T-cell (primary cell): ENCODE measurements at regions not wholly inside any gene's neighbourhood (a gene's known extent, or its start where the extent isn't known, plus 50 kb on each side); places are given as distances from the start of the nearest gene placed in this dataset.

ENCODE experiments used
- ATAC-seq, 4 experiments: fragments of 200-7000 bp in 3 of 4; fragments of 150-1000 bp in 1 of 4; cut with Tn5 transposase; replicated peaks in 1 of 4; 1 replicate in 3 of 4; 2 replicates in 1 of 4; pipeline ENCODE4 v1.10.0; 2021; ENCODE audit warnings: moderate library complexity in 3 of 4, mild to moderate bottlenecking in 2 of 4, moderate number of reproducible peaks in 1 of 4
- CTCF ChIA-PET, 2 donors: fragments of 300-600 bp; sonication (Branson Sonifier 250); formaldehyde crosslinking; loops; one replicate each; lab custom pipeline; 2022; ENCODE audit warnings: antibody characterized with exemption in 2 of 2; lab: Charles Lee
- POLR2A ChIA-PET, 2 donors: fragments of 300-600 bp; sonication (Branson Sonifier 250); formaldehyde crosslinking; loops; one replicate each; lab custom pipeline; 2022; ENCODE audit warnings: antibody characterized with exemption in 2 of 2; lab: Charles Lee
- DNase-seq, 35 experiments: peaks; one replicate each; pipeline versions ENCODE4 v3.0.0 to v3.0.0-alpha.2; 2013 to 2023
- H3K27ac ChIP-seq: one replicate; pipeline ENCODE4 v1.5.1; 2013; ENCODE audit warnings: low read length
- H3K27me3 ChIP-seq, 2 experiments: replicated peaks in 1 of 2; 1 replicate in 1 of 2; 2 replicates in 1 of 2; pipeline versions ENCODE4 v1.6.1 to v1.7.0; 2013; ENCODE audit warnings: low read length in 1 of 2, mixed read lengths in 1 of 2; ENCODE audit not compliant: control insufficient read depth in 2 of 2, insufficient read depth in 2 of 2; ENCODE audit errors: extremely low read depth in 1 of 2
- H3K36me3 ChIP-seq, 2 donors: 1 replicate in 1 of 2; 2 replicates in 1 of 2; pipeline versions ENCODE4 v1.6.1 to v1.7.0; 2013; ENCODE audit warnings: low read length in 1 of 2; ENCODE audit not compliant: control insufficient read depth in 2 of 2, insufficient read depth in 1 of 2; ENCODE audit errors: extremely low read depth in 1 of 2
- H3K4me1 ChIP-seq, 2 experiments: 1 replicate in 1 of 2; 2 replicates in 1 of 2; pipeline versions ENCODE4 v1.6.1 to v1.7.0; 2013; ENCODE audit warnings: low read length in 2 of 2, mixed read lengths in 1 of 2; ENCODE audit not compliant: insufficient read depth in 2 of 2, control insufficient read depth in 1 of 2; ENCODE audit errors: extremely low read depth in 1 of 2
- H3K4me3 ChIP-seq, 2 donors: 1 replicate in 1 of 2; 2 replicates in 1 of 2; pipeline versions ENCODE4 v1.5.1 to v1.7.0; 2013; ENCODE audit warnings: mild to moderate bottlenecking in 2 of 2, low read length in 1 of 2, moderate library complexity in 1 of 2; ENCODE audit not compliant: control insufficient read depth in 1 of 2; ENCODE audit errors: extremely low read depth in 1 of 2
- H3K9me3 ChIP-seq: 2 replicates; pipeline ENCODE4 v1.7.0; 2013
- H3K27ac Mint-ChIP-seq, 2 donors: one replicate each; pipeline ENCODE4 v1.8.0; 2020 to 2021; ENCODE audit warnings: mild to moderate bottlenecking in 2 of 2, mixed read lengths in 2 of 2
- H3K27me3 Mint-ChIP-seq, 2 donors: one replicate each; pipeline ENCODE4 v1.8.0; 2021 to 2022; ENCODE audit warnings: mixed read lengths in 2 of 2
- H3K36me3 Mint-ChIP-seq: one replicate; pipeline ENCODE4 v1.8.0; 2021; ENCODE audit warnings: mixed read lengths
- H3K4me1 Mint-ChIP-seq, 3 donors: one replicate each; pipeline ENCODE4 v1.8.0; 2020 to 2022; ENCODE audit warnings: mixed read lengths in 3 of 3, mild to moderate bottlenecking in 1 of 3
- H3K4me3 Mint-ChIP-seq, 3 donors: one replicate each; pipeline ENCODE4 v1.8.0; 2020 to 2022; ENCODE audit warnings: mild to moderate bottlenecking in 3 of 3, mixed read lengths in 3 of 3, moderate library complexity in 3 of 3
- H3K9me3 Mint-ChIP-seq, 3 donors: one replicate each; pipeline ENCODE4 v1.8.0; 2020 to 2022; ENCODE audit warnings: mixed read lengths in 3 of 3
- whole genome bisulfite sequencing: methylation state at CpG from one replicate; pipeline ENCODE4 v1.1.5; 2013; ENCODE audit warnings: missing lambda C conversion rate; ENCODE audit not compliant: insufficient coverage; 5-methylcytosine and 5-hydroxymethylcytosine counted together

DNA sequence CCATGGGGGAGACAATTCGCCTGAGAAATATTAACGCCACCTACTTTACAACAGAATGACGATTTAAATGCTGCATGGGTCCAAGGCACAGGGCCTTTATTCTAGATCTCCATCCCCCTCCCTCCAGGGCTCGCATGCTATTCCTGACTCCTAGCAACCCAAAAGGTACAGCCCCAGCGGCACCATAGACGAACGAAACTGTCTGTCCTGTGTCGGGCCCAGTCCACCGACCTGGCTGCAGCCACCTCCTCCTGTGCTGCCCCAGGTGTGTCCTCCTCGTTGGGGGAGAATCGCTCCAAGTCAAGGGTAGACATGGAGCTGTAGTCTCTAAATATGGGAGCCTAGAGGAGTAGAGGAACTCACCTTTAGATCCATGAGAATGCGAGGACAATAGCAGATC, 196.5 kb downstream of the TOMM20 start:
- 98% methylated on average over 7 of the region's 12 CpGs for WGBS
- Mint-ChIP-seq H3K27ac (no peak overlapping the region), H3K36me3 (no peaks in the 10 kb centered on the region), H3K4me3 (no peak overlapping the region), H3K9me3 (no peaks in the 10 kb centered on the region), H3K4me1 (peaks cover 27 to 37% (median 34%) of the 10 kb centered on the region in 3 donors), H3K27me3 (no peaks in the 10 kb centered on the region)
- DNase-seq: no peak
- CTCF ChIA-PET: no interaction called here
- Histone ChIP-seq H3K27me3 (no peaks in the 10 kb centered on the region), H3K4me1 (peaks cover 25 to 32% of the 10 kb centered on the region in 2 experiments), H3K27ac (no peak overlapping the region), H3K4me3 (no peak overlapping the region), H3K36me3 (no peaks in the 10 kb centered on the region), H3K9me3 (no peaks in the 10 kb centered on the region)
- ATAC-seq: no peak
- POLR2A ChIA-PET: no interaction called here

DNA sequence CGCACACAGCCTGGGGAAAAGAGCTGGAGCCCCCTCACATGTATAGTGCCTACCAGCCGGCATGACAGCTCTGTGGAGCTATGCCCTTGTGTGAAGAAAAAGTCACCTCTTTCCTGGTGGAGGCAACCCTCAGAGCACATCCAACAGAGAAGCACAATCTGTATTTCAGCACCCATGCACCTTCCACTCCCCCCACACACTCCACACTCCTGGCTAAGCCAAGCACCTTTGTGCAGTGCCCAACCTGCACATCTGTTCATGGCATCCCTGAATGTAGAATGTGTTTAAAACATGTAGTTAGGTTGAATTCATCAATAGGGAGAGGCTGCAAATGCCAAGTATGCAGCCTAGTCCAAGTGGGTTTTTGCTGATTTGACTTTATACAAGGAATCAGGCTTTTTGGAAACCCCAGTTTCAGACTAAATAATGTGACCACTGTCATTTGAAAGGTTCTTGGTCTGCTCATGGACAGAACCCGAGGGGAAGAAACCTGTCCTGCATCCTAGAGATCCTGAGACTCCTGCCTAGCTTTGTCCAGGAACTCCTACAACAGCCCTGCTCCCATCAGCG, 197.1 kb downstream of the TOMM20 start:
- Histone ChIP-seq H3K27ac (no peak overlapping the region), H3K4me1 (peaks cover 31 to 38% of the 10 kb centered on the region in 2 experiments), H3K36me3 (no peaks in the 10 kb centered on the region), H3K27me3 (no peaks in the 10 kb centered on the region), H3K9me3 (no peaks in the 10 kb centered on the region), H3K4me3 (no peak overlapping the region)
- 100% methylated on average over 2 of the region's 4 CpGs for WGBS
- Mint-ChIP-seq H3K27me3 (no peaks in the 10 kb centered on the region), H3K4me1 (peaks cover 33 to 43% (median 40%) of the 10 kb centered on the region in 3 donors), H3K36me3 (no peaks in the 10 kb centered on the region), H3K9me3 (no peaks in the 10 kb centered on the region), H3K27ac (no peak overlapping the region), H3K4me3 (no peak overlapping the region)
- ChIA-PET POLR2A (interaction anchor here in 1 of 2 donors (0.6 kb wide), 1 partner anchor 31 kb away, joined by 3 read pairs; no protein-coding TSS in a partner anchor), CTCF (no interaction called here)
- no peak for ATAC-seq
- DNase-seq: no peak

- Mint-ChIP-seq H3K36me3 (no peaks in the 10 kb centered on the region), H3K9me3 (no peaks in the 10 kb centered on the region), H3K4me3 (no peak overlapping the region), H3K27ac (peak overlapping the region in 1 of 2 donors; percentile 1), H3K4me1 (peaks cover 48 to 59% (median 51%) of the 10 kb centered on the region in 3 donors), H3K27me3 (no peaks in the 10 kb centered on the region)
- Histone ChIP-seq H3K36me3 (no peaks in the 10 kb centered on the region), H3K27ac (no peak overlapping the region), H3K9me3 (no peaks in the 10 kb centered on the region), H3K4me3 (no peak overlapping the region), H3K4me1 (peaks cover 35 to 54% of the 10 kb centered on the region in 2 experiments), H3K27me3 (no peaks in the 10 kb centered on the region)
- ChIA-PET POLR2A (interaction anchor here in 1 of 2 donors (0.6 kb wide), 1 partner anchor 73 kb away, joined by 5 read pairs; no protein-coding TSS in a partner anchor), CTCF (interaction anchor here in 1 of 2 donors (0.7 kb wide), 1 partner anchor 334 kb away, joined by 3 read pairs; no protein-coding TSS in a partner anchor)
- no peak for ATAC-seq
- no peak for DNase-seq
- WGBS: no CpG with 5 or more reads among the region's 3 CpGs
Measured at GRCh38 chr1:234929369-234929768, 199.3 kb downstream of the TOMM20 start.

DNA sequence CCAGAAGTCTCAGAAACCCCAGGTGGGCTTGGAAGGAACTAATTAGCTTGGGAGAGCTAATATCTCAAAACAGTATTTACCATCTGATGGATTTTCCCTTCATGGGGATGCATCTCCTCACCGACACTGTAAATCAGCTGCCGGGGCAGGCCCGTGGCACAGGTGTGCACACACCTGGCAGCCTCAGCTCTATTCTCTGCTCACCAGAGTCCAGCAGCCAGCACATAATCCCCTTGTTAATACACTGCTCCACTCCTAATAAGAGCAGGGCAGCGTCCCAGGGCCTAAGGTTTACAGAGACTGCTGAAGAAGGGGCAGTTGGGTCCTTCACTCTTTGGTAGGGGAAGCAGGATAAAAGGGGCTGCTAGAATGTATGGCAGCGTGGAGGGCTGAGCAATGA, 200.0 kb downstream of the TOMM20 start:
- peaks cover 51 to 59% (median 52%) of the 10 kb centered on the region in 3 donors for H3K4me1 Mint-ChIP-seq
- POLR2A ChIA-PET: no interaction called here

DNA sequence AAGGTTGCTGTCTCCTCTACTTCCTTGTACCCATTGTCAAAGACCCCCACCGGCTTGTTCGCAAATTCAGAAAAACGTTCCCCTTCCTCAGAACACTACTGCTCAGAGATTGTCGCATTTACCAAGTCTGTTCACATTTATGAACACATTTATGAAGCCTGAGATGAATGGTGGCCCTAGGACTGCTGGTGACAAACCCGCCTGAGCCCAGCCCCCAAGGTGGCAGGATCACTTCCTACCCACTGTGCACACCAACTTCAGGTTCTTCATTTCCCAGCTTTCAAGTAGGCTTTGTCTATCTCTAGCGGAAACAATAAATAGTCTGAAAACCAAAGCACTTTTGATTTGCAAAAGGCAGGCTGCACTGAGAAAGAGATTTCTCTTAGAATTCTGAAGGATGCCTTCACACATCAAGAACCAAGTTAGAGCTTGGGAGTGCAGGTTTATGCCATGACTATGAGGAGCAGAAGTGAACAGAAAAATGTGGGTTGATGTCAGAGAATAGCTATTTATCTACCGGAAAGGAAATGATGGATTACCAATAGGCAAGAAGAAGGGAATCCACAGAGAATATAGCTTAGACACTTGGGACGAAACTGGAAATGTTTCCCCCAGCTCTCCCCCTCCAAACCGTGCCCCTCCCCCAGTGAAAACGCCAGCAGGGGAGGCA, 200.5 kb downstream of the TOMM20 start:
- H3K4me1 Mint-ChIP-seq: peaks cover 46 to 53% (median 52%) of the 10 kb centered on the region in 3 donors

More for the DNA sequence above, 200.0 kb downstream of the TOMM20 start:
- no peaks in the 10 kb centered on the region for H3K36me3 ChIP-seq
- Mint-ChIP-seq H3K27ac (no peak overlapping the region), H3K27me3 (no peaks in the 10 kb centered on the region), H3K36me3 (no peaks in the 10 kb centered on the region), H3K4me3 (peak overlapping the region in 1 of 3 donors; percentile 76), H3K9me3 (no peaks in the 10 kb centered on the region)
- H3K4me3 ChIP-seq: no peak overlapping the region
- WGBS: 89% methylated on average over 4 of the region's 5 CpGs
- ATAC-seq (no peak), DNase-seq (no peak)
- no peaks in the 10 kb centered on the region for H3K9me3 ChIP-seq
- CTCF ChIA-PET: no interaction called here
- H3K4me1 ChIP-seq: peaks cover 35 to 54% of the 10 kb centered on the region in 2 experiments
- H3K27me3 ChIP-seq: no peaks in the 10 kb centered on the region
- H3K27ac ChIP-seq: no peak overlapping the region

DNA sequence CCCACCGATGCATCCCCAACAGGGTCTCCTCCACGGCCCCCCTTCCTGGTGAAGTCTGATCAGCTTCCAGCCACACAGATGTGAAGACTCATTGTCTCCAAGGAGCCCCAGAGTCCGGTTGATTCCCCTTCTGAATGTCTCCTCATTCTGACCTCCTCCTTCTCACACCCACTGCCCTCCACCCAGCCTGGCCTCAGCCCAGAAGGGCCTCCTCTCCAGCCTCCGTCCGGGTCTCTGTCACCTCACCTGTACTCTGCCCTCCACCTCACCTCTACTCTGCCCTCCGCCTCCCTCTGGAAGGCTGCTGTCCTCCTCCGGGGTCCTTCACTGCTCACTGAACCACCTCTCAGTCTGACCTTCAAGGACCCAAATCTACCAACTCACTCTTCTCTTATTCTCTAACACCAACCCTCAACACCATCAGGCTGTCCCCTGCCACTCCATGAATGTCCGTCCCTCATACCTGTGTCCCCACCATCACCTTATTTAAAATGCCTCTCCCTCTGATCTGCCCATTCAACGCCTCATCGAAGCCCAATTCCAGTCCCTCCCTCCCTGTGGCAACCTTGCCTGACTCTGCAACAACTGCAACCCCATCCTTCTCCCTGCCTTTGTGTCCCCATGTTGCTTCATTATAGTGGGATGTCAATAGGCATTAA, 201.2 kb downstream of the TOMM20 start:
- H3K27me3 Mint-ChIP-seq: no peaks in the 10 kb centered on the region
- ChIA-PET POLR2A (no interaction called here), CTCF (no interaction called here)
- peaks cover 35 to 54% of the 10 kb centered on the region in 2 experiments for H3K4me1 ChIP-seq
- peak overlapping the region; percentile 77 to 86 for H3K27ac Mint-ChIP-seq
- no peaks in the 10 kb centered on the region for H3K9me3 Mint-ChIP-seq
- no peak for ATAC-seq
- H3K4me3 ChIP-seq: peak overlapping the region; percentile 33 to 35
- H3K27me3 ChIP-seq: no peaks in the 10 kb centered on the region
- peaks cover 42 to 52% (median 52%) of the 10 kb centered on the region in 3 donors for H3K4me1 Mint-ChIP-seq
- H3K36me3 ChIP-seq: no peaks in the 10 kb centered on the region
- H3K4me3 Mint-ChIP-seq: peak overlapping the region; percentile 64 to 76 (median 69)
- H3K27ac ChIP-seq: peak overlapping the region; percentile 52
- no peaks in the 10 kb centered on the region for H3K9me3 ChIP-seq
- WGBS: 72% methylated on average over 8 of the region's 10 CpGs
- DNase-seq: no peak
- no peaks in the 10 kb centered on the region for H3K36me3 Mint-ChIP-seq

More for the DNA sequence above, 200.5 kb downstream of the TOMM20 start:
- ChIA-PET POLR2A (no interaction called here), CTCF (no interaction called here)
- ATAC-seq (peak; percentile 41 to 70 (median 60)), DNase-seq (peak in 15 of 35 experiments; percentile 8 to 43 (median 26))
- Mint-ChIP-seq H3K36me3 (no peaks in the 10 kb centered on the region), H3K27me3 (no peaks in the 10 kb centered on the region), H3K4me3 (peak overlapping the region; percentile 41 to 76 (median 64)), H3K9me3 (no peaks in the 10 kb centered on the region), H3K27ac (peak overlapping the region; percentile 77 to 86)
- Histone ChIP-seq H3K4me1 (peaks cover 35 to 54% of the 10 kb centered on the region in 2 experiments), H3K27me3 (no peaks in the 10 kb centered on the region), H3K9me3 (no peaks in the 10 kb centered on the region), H3K27ac (peak overlapping the region; percentile 6), H3K36me3 (no peaks in the 10 kb centered on the region), H3K4me3 (no peak overlapping the region)
- 60% methylated on average over 1 of the region's 10 CpGs for WGBS
